NCI-H748 (cell line): ENCODE measurements at regions not wholly inside any gene's neighbourhood (a gene's known extent, or its start where the extent isn't known, plus 50 kb on each side); places are given as distances from the start of the nearest gene placed in this dataset.

Source experiments
- DNase-seq: peaks from one replicate; lab custom pipeline; 2025; ENCODE audit not compliant: unreplicated experiment; lab: John Stamatoyannopoulos, UW

DNA sequence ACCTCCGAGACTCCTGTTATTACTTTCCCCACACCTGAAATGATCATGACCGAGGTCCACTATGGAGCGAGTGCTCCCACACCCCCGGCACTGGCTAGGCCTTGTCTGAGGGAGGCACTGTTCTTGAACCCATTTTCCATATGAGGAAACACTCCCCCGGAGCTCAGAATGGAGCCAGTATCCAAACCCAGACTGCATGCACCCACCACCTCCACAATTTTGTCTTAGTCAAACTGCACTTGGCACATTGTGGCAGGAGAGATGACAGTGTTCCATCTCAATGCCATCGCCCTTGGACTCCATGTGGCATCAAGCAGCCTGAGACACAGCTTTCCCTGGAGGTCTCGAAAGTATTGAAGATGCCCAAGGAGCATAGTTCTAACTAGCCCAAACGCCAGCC lies 154.1 kb downstream of the NUP210 start:
- no peak for DNase-seq

DNA sequence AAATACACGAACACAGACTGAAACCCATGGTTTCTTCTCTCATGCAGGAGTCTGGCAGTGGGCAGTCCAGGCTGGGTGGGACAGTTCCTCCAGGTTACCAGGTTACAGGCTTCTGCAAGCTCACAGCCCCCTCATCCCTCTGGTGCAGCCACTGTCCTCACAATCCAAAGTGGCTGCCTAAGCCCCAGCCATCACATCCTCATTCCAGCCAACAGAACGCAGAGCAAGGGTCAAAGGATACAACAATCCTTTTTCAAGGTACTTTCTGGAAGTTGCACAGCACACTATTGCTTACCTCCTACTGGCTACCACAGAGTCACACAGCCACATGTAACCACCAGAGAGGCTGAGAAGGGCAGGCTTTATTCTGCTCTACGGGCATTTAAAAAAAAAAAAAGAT lies 154.6 kb downstream of the NUP210 start:
- no peak for DNase-seq

DNA sequence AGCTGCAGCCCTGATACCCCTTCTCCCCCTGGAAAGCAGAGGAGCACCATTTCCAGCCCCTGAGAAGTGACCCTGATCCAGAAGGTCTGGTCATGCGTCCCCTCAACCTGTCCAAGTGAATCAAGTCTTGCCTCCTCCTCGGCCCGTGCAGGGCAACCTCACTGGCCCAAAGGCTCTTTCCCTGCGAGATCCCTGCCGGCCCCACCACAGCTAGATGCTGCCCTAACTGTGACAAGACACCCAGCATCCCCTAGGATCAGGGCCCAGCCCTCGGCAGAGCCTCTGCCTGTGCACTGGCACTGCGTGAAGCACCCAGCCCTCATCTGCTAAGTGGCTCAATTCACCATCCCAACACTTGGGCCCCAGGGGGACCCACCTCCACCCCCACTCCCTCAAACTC lies 155.1 kb downstream of the NUP210 start:
- no peak for DNase-seq

DNA sequence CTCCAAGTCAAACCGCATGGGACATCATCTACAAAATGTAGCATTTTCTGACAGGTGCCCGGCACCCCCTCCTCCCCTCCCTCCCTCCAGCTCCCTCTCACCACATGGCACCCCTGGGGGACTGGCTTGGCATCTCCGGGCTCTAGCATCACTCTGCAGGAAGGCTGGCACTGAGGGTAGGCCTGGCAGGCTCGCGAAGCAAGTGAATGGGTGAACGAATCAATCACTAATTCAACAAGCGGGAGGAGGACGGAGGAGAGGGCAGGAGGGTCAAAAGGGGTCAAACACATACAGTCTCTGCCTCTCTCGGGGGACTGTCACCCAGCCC lies 155.7 kb downstream of the NUP210 start:
- no peak for DNase-seq

DNA sequence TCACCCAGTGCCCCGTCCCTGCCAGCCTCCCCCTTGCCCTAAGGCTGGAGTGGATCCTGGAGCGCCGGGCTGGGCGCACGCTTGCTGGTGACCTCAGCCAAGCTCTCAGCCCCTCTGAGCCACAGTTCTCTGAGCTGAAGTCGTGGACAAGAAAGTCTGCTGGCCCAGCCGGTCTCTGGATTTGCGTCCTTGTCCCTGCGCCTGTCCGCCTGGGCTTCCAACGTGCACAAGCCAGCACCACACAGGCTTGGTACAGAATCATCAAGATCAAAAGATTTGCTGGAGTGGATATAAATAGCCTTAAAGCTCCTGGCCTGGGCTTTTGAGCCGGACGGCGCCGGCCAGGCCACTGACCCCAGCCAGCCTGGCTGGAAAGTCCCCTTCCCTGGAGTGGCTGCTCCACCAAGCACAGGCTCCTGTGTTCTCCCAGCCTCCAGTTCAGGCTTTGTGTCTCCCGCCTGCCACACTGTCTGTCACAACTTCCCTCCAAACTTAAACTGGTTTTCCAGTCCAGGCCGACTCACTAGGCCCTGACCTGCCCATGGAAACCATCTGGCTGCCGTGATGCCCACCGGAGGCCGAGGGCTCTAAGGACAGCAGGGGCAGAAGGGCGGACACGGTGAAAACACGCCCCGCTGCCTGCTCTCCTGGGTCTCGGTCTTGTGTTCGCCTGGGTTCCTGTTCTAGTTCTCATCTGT lies 156.2 kb downstream of the NUP210 start:
- DNase-seq, result no peak

DNA sequence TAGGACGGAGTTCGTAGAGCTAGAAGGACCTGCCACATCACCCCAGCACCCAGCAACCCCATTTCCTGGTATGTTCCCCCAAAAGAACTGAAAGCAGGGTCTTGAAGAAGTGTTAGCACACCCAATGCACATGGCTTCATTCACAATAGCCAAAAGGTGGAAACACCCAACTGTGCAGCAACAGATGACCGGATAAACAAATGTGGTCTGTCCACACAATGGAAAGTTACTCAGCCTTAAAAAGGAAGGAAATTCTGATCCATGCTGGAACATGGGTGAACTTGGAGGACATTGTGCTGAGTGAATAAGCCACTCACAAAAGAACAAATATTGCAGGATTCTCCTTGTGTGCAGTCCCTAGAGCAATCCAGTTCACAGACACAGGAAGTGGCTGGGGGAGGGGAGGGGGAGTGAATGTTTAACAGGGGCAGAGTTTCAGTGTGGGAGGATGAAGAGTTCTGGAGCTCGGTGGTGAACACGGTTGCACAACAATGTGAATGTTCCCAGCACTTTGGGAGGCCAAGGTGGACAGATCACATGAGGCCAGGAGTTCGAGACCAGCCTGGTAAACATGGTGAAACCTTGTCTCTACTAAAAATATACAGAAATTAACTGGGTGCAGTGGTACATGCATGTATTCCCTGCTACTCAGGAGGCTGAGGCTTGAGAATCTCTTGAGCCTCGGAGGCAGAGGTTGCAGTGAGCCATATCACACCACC lies 157.5 kb downstream of the NUP210 start:
- DNase-seq, result no peak

DNA sequence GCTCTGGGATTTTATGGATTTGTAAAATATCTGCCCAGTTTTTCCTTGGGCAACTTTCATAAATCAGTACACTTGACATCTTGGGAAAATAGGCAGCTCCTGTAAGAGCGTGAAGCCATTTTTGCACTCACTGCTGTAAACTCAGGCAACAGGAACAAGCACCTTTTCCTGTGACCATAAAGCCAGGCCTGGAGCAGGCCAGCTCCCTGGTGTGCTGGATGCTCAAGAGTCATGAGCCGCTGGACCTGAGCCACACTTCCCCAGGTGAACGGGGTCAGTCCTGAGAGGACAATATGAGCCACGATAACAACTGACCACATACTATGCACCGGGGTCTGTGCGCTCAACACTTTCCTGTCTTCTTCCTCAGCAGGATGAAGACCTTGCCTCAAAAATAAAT lies 158.2 kb downstream of the NUP210 start:
- DNase-seq, result no peak

DNA sequence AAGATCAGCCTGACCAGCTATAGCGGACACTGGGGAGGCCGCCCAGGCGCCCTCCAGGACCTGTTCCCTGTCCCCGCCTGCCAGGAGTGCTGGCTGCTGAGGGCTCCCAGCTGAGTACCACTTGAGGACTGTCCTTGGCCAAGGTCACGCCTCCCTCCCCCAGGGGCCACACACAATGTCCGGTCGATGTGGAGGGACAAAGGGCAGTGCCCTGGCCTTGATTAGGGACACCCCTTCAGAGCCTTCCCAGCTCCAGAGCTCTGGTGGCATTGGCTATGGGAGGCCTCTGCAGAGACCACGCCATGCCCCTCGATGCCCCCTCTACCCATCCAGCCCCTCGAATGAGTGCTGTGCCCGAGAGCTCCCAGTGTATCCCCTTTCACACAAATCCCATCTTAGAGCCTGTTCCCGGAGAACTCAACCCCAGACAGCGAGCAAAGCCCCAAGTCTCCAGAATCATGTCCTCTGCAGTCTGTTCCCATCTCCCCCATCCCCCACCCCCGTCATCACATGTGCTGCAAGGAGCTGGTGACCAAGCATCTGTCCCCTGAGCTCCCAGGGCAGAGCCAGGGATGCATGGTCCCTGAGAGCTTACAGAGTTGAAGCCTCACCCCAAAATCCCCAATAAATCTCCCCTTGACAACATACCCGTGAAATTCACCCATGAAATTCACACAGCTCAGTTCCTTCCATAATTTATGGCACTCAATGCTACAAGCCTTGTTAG lies 158.9 kb downstream of the NUP210 start:
- no peak for DNase-seq

DNA sequence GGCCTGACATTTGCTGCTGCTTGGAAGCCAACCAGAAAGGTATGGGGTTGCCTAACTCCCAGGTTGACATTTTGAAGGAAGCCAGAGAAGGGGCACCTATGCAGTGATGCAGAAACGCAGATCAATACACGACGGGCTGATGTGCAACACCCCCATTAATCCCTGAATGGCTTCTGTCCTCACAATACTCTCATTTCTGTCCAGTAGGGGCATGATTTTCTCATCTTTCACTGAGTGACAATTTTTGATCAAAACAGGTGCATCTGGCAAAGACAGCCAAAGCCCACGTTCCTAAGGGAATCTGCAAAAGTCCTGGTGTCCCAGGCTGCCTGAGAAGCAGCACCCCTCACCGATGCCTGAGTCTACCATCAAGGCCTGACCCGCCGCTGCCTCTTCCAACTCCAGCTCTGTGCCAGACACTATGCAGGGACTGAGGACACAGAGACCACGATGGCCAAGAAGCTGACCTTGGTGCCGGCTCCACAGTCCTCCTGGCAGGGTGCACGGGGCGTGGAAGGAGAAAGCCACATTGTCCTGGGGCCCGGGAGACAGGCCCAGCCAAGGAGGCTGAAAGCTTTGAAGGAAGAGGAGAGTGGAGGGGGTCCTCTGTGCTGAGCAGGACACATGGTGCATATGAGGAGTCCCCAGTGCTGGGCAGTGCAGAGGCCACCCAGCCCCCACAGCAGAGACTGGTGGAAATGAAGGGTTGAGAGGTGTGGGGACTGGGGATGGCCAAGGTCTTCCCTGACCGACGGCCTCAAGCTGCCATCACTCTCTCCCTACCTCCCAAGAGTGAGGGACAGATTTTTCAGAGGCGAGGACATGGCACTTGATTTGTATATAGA lies 159.6 kb downstream of the NUP210 start:
- DNase-seq, result no peak

DNA sequence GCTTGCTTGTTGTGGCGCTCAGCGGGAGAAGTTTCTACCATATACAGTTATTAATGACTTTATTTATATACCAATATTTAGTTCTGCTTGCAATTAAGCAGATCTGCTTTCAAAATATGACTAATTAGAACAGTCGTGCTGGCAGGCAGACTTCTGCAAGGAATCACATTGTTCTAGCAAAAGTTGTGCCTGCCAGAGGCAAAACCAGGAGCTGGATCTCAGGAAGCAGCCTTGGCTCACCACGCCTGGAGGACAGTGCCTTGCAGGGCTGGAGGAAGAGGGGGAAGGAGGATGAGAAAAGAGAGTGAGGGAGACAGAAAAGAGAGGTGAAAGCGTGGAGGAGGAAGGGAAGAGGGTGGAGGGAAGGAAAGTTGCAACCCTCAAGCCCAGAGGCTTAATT lies 160.3 kb downstream of the NUP210 start:
- DNase-seq, result no peak

DNA sequence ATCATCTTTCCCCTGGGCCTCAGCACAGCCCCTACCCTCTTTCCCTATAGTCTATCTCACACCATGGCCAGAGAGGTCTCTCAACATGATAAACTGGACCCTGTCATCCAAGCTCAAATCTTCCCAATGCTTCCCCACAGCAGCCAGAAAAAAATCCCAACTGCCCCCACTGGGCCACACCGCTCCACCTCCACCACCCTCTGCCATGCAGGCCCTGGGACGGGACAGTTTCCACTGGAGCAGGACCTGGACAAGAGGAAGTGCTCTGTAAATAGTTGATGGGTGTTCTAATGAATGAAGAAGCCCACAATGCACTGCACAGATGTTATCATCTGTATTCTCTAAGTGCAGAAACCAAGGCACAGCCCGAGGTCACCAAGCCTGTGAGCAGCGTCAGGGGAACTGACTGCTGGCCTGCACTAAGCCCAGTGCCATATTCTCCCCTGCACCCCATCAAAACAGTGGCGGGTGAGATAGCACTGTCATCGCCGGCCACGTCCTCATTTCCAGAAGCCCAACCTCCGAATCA lies 161.1 kb downstream of the NUP210 start:
- DNase-seq, result no peak

DNA sequence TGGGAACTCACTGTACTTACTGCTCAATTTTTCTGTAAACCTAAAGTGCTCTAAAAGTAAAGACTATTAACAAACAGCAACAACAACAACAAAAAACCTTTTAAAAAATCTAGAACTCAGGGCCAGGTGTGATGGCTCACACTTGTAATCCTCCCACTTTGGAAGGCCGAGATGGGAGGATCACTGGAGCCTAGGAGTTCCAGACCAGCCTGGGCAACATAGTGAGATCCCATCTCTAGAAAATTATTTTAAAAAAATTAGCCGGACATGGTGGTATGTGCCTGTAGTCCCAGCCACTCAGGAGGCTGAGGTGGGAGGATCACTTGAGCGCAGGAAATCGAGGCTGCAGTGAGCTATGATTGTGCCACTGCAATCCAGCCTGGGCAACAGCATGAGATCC lies 161.8 kb downstream of the NUP210 start:
- DNase-seq, result no peak

DNA sequence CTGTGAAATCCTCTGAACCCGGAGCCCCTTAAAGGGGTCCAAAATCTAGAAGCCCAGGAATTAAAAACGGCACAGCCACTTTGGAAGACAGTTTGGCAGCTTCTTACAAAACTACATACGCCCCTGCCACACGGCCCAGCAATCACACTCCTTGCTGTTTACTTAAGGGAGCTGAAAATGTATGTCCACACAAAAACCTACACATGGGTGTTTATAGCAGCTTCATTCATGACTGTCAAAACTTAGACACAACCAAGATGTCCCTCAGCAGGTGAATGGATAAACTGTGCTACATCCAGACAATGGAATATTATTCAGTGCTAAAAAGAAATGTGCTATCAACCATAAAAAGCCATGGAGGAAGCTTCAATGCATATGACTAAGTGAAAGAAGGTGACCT lies 162.5 kb downstream of the NUP210 start:
- no peak for DNase-seq

DNA sequence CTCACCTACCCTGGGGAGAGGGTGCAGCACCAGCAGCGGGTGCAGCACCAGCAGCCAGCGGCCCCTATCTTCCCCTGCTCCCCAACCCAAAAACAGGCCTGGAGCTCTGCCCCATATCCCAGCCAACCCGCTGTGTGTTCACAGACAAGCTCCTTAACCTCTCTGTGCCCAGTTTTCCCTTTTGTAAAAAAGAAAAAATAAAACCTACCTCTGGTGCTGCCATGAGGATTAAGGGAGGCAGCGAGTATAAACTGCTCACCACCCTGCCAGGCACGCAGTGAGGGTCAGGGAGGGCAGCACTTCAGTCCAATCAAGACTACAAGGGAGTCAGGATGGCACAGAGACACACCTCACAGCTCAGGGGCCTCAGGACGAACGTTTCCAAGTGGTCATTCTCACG lies 163.3 kb downstream of the NUP210 start:
- DNase-seq, result no peak

DNA sequence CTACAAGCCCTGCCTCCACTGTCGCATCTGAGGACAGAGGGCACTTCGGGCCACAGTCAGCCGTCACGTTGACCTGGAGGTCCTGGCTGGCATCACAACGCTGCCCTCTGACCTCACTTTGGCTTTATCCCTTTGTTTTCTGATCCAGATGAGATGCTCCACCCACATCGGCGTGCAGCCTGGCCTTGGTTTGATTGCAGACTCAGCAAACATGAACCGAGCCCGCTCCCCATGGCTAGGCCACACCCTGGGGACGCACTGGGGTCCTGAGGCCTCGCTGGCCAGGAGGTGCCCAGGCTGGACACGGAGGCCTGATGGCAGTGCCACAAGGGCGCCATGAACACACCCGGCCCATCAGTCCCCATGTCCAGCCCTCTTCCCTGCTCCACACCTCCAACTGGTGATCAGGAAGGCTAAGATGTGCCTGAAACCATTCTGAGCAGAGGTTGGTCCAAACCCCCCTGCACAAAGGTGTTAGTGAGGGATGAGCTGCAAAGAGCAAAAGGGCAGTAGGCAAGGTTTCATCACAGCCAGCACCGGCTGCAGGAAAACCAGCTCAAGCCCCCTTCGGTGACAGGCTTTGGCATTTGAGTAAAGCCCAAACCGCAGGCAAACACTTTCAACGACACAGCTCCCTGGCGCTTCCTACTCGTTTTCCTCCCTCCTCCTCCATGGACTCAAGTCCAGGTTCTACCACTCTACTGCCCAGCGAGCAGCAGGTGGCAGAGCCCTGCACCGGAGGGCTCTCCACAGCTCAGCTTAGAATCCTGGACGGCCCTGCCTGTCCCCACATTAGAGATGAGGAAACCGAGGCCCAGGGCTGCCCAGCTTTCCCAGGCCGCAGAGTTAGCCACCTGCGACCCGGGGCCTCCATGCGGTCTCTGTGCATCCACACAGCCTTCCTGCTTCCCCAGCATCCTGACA lies 165.8 kb downstream of the NUP210 start:
- no peak for DNase-seq

DNA sequence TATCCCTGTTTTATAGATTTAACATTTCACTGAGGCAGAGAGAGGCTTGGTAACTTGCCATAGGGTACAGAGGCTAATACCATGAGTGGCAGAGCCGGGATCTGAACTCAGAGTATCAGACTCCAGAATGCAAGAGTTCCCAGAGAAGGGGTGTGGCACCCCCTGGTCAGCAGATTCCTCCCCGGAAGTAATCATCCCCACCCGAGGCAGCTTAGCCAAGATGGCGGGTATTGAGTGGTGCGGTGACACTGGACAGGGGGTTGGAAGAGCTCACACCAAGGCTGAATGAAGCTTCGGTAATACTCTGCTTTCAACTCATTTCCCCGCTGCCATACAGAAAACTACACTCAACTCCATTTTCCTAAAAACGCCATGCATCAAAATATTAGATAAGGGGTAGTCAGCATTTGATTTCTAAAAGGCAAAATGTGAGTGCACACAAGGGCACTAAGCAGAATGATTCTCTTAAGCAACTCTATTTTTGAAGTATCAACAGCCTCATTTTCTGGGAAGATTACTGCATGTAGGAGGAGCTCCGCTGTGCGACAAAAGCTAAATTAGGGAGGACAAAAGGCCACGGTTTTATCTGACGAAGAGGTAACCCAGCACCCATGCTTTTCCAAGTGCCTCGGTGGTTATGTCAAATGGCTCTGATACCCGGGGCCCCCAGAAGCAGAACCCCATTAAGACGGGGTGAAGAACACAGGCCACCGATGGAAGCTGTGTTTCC lies 166.7 kb downstream of the NUP210 start:
- no peak for DNase-seq

DNA sequence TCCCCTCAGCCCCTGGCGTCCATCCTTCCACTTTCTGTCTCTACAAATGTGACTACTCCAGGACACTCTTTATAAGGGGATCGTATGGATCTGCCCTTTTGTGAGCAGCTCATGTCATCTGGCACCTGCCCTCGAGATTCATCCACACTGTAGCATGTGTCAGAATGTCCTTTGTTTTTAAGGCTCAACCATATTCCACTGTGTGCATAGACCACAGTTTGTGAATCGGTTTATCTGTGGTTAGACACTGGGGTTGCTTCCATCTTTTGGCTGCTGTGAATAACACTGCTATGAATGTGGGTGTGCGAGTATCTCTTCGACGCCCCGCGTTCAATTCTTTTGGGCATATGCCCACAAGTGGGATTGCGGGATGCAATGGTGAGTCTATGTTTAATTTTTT lies 167.9 kb downstream of the NUP210 start:
- no peak for DNase-seq

DNA sequence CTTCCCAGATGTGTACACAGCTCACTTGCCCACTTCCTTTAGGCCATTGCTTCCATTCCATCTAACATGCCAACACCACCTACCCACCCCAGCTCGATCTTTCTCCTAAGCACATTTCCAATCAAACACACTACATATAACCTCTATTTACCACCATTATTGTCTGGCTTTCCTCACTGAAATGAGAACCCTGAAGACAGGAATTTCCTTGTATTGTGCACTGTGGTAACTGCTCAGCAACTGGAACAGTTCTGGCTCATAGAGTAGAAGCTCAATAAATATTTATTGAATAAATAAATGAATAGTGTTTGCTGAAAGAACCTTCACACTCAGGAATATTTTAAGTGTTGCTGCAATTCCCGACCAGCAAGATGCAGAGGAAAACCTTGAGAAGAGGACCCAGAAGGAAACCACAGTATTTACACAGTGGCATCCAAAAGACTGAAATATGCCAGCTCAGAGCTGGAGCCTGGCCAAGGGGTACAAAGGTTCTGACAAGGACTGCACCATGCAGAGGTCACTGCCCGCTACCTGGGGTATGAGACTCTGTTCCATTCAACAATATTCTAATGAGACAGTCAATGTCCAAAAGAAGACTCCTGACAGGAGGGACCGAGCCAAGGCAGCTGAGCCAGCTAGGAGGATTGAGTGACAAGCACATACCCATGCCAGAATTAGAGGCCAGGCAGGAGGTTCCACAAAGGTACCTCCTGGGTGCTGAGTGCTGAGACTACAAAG lies 168.8 kb downstream of the NUP210 start:
- DNase-seq, result no peak
